BJ (cell line): ENCODE measurements at regions not wholly inside any gene's neighbourhood (a gene's known extent, or its start where the extent isn't known, plus 50 kb on each side); places are given as distances from the start of the nearest gene placed in this dataset.

Source experiments
- CTCF ChIA-PET: fragments of 350-600 bp; formaldehyde crosslinking; extraction: SDS; loops from one replicate; lab custom pipeline; 2021; ENCODE audit warnings: antibody characterized with exemption, inconsistent platforms; lab: Yijun Ruan, JAX
- POLR2A ChIA-PET: fragments of 300-600 bp; sonication (Branson Sonifier 250); formaldehyde crosslinking; extraction: SDS; loops from one replicate; lab custom pipeline; 2021; ENCODE audit warnings: antibody characterized with exemption; lab: Charles Lee
- DNase-seq: peaks from one replicate; pipeline ENCODE4 v3.0.0-alpha.2; 2011; ENCODE audit warnings: low read depth
- H3K27me3 ChIP-seq: 2 replicates; pipeline ENCODE4 v1.6.0; 2011; ENCODE audit warnings: low read length; ENCODE audit not compliant: control insufficient read depth, insufficient read depth
- H3K36me3 ChIP-seq: 2 replicates; pipeline ENCODE4 v1.5.1; 2011; ENCODE audit warnings: low read length; ENCODE audit not compliant: control insufficient read depth, insufficient read depth
- H3K4me3 ChIP-seq: 2 replicates; pipeline ENCODE4 v1.5.1; 2011; ENCODE audit warnings: low read depth, mild to moderate bottlenecking, control low read depth, low read length
- CTCF ChIP-seq: IDR thresholded peaks from 2 replicates; pipeline ENCODE4 v1.5.1; 2011; ENCODE audit warnings: low read depth, mild to moderate bottlenecking, control low read depth, inconsistent platforms, low read length, moderate library complexity; ENCODE audit not compliant: insufficient read depth

- no peak for DNase-seq
- ChIA-PET CTCF (no interaction called here), POLR2A (no interaction called here)
- H3K36me3 ChIP-seq = no peaks in the 10 kb centered on the region
- TF ChIP-seq CTCF = no peak
- H3K27me3 ChIP-seq = no peaks in the 10 kb centered on the region
- no peak overlapping the region for H3K4me3 ChIP-seq
Observed at GRCh38 chr2:12852135-12852534, 135.4 kb downstream of the TRIB2 start.

GRCh38 chr2:12854001-12854530 is 137.3 kb downstream of the TRIB2 start:
- CTCF ChIA-PET = interaction anchor here (0.9 kb wide), 1 partner anchor 76 kb away, joined by 3 read pairs; no protein-coding TSS in a partner anchor

DNA sequence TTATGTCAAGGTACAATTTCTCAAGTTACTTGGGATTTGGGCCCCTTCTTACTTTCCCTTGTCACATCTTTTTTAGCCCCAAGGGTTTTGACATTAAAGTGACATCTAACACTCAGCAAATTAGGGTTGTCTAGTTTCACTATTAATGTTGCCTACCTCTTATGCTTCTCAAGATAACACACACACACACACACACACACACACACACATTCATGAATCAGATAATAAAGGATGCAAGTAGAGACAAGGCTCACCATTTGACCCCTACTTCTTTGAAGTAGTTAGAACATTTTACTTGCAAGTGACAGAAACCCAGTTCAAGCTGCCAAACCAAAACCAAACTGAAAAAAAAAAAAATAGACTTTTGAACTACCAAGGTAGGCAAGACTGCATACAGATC is 138.8 kb downstream of the TRIB2 start:
- Histone ChIP-seq H3K27me3 (no peaks in the 10 kb centered on the region), H3K36me3 (no peaks in the 10 kb centered on the region), H3K4me3 (no peak overlapping the region)
- DNase-seq = no peak
- POLR2A ChIA-PET = no interaction called here
- TF ChIP-seq CTCF = no peak
- CTCF ChIA-PET = no interaction called here

More at GRCh38 chr2:12854001-12854530, 137.3 kb downstream of the TRIB2 start:
- Histone ChIP-seq H3K4me3 (no peak overlapping the region), H3K27me3 (no peaks in the 10 kb centered on the region), H3K36me3 (no peaks in the 10 kb centered on the region)
- DNase-seq = no peak
- POLR2A ChIA-PET = no interaction called here
- no peak for TF ChIP-seq CTCF

DNA sequence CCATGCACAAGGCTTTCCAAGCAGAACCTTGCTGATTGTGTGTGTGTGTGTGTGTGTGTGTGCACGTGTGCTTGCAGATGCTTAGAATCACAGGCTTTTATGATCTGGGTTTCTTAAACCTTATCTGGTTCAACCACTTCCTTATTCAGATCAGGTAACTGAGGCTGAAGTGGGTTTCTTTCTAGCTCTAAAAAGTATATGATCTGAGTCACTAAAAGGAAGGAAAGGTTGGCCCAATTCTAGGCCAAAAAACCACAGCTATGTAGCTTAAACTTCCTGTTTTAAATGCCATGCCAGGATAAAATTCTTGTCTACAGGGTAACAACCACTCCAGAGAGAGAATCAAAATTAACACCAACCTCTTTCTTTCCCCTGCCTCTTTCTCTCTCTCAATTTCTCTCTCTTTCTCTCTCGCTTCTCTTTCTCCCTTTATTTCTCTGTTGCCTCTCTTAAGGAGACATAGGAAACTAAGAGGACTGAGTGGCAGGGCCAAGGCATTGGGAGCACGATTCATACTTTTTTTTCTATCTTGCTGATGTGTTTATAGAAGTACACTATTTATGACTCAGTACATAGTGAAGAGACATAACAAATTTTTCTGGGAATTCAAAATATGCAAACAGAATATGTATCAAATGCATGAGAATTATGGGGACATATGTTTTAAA is 140.3 kb downstream of the TRIB2 start:
- CTCF ChIA-PET = interaction anchor here (0.6 to 0.7 kb wide), 3 partner anchors 84 to 1188 kb away, joined by 3 read pairs; no protein-coding TSS in a partner anchor
- Histone ChIP-seq H3K27me3 (no peaks in the 10 kb centered on the region), H3K4me3 (no peak overlapping the region), H3K36me3 (no peaks in the 10 kb centered on the region)
- POLR2A ChIA-PET = interaction anchor here (0.5 kb wide), 1 partner anchor 123 kb away, joined by 4 read pairs; no protein-coding TSS in a partner anchor
- DNase-seq = peak; percentile 59
- no peak for TF ChIP-seq CTCF

- ChIA-PET CTCF (no interaction called here), POLR2A (no interaction called here)
- H3K27me3 ChIP-seq = no peaks in the 10 kb centered on the region
- no peak for TF ChIP-seq CTCF
- H3K36me3 ChIP-seq = no peaks in the 10 kb centered on the region
- DNase-seq = no peak
- H3K4me3 ChIP-seq = no peak overlapping the region
Observed at GRCh38 chr2:12857891-12858290, 141.2 kb downstream of the TRIB2 start.
